WI38 (cell line): ENCODE measurements at regions not wholly inside any gene's neighbourhood (a gene's known extent, or its start where the extent isn't known, plus 50 kb on each side); places are given as distances from the start of the nearest gene placed in this dataset.

Experiments
- H3K4me3 ChIP-seq: 2 replicates; pipeline ENCODE4 v1.5.1; 2011; ENCODE audit warnings: low read depth, mild to moderate bottlenecking, control low read depth, low read length
- TF ChIP-seq, protein P1 (sequence below): IDR thresholded peaks from 2 replicates; pipeline ENCODE4 v1.5.1; 2012; ENCODE audit warnings: low read depth, mild to moderate bottlenecking, control low read depth, low read length

DNA sequence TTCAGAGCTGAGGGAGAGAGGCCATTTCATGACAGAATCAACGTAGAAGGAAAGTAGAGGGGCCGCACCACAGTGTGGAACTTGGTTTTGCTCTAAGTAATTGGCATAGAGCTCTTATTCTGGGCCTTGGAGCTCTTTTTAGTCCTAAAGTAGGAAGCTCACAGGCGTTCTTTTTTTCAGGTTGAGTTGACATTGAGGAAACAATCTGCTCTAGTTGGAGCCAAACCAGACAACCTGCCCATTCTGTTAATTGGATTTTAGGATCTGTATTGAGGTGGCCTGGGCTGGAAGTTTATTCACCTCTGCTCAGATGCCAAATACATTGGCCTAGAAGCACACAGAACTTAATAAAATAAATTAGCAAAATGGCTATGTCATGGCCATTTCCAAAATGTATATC is 1093.9 kb downstream of the ADGRL2 start:
- TF ChIP-seq, protein P1, sequence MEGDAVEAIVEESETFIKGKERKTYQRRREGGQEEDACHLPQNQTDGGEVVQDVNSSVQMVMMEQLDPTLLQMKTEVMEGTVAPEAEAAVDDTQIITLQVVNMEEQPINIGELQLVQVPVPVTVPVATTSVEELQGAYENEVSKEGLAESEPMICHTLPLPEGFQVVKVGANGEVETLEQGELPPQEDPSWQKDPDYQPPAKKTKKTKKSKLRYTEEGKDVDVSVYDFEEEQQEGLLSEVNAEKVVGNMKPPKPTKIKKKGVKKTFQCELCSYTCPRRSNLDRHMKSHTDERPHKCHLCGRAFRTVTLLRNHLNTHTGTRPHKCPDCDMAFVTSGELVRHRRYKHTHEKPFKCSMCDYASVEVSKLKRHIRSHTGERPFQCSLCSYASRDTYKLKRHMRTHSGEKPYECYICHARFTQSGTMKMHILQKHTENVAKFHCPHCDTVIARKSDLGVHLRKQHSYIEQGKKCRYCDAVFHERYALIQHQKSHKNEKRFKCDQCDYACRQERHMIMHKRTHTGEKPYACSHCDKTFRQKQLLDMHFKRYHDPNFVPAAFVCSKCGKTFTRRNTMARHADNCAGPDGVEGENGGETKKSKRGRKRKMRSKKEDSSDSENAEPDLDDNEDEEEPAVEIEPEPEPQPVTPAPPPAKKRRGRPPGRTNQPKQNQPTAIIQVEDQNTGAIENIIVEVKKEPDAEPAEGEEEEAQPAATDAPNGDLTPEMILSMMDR = no peak
- H3K4me3 ChIP-seq = no peak overlapping the region

DNA sequence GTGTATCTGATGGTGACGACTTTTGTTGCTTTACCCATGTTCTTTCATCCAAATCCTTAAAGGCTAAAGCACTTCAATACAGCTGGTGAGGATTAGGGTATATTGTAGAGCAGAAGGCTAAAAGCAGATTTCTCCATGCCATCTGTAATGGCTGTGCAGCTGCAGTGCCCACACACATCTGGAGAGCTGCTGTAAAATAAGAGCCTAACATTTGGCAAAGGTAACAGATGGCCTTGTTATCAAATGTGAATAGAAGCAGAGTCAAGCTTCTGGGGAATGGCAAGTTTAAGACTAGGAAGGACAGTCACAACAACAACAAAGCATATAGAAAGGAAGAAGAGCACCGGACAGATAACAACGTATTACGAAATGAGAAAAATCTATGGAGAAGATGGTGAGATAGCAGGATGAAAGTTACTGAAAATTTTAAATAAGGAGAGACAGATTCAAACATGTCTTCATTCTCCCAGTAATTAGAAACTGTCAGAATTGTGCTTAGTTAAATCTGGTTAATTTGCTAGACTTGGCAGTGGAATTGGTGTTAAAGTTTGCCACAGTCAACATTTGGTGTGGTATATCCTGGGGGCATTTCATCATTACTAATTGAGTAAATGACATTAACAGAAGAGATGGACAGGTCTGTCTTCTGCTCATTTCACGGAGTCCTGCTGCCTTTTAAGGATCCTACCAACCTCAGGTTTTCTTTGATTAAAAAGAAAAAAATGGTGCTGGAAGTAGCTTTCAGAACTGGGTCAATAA is 1093.2 kb downstream of the ADGRL2 start:
- no peak overlapping the region for H3K4me3 ChIP-seq
- TF ChIP-seq, protein P1 = no peak

GRCh38 chr1:82880506-82880905 is 1079.8 kb downstream of the ADGRL2 start:
- TF ChIP-seq, protein P1 = no peak
- no peak overlapping the region for H3K4me3 ChIP-seq

DNA sequence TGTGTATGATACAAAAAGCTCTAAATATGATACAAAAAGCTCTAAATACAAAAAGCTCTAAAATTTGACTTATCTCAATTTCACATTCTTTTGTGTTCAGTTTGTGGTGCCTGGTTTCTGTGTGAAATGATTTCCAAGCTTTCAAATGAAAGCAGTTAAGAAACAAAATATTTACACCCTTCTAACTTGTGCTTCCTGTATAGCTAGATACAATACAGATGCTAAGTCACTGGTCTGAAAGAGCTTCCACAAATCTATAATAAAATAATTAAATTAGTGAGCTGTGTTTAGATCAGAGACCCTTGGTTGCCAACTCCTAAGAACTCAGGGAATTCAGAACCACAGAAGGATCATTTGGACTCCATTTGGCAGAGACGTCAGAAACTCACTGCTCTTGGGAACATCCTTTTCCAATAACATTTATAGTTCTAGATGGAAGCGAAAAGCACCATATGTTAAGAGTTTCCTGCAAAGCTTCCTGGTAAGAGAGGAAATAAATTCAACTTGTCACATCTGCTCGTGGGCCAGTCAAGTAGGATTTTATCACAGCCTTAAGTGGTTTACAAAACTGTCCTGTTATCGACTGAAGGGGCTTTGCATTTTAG is 1079.1 kb downstream of the ADGRL2 start:
- H3K4me3 ChIP-seq = no peak overlapping the region
- TF ChIP-seq, protein P1 = no peak

DNA sequence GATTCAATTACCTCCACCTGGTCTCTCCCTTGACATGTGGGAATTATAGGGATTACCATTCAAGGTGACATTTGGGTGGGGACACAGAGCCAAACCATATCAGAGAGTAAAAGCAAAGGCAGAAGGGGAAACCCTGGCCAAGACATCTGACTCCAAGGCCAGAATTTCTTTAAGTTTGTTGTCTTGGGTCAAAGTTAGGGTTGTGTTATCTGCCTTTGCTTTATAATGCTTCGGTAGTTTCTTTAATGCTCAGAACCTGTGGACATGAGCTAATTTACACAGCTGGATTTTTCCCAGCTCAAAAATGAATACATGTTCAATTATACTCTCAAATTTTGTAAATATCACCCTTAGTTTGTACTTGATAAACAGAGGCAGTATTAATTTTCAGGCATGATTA is 1074.4 kb downstream of the ADGRL2 start:
- H3K4me3 ChIP-seq = no peak overlapping the region
- TF ChIP-seq, protein P1 = no peak

DNA sequence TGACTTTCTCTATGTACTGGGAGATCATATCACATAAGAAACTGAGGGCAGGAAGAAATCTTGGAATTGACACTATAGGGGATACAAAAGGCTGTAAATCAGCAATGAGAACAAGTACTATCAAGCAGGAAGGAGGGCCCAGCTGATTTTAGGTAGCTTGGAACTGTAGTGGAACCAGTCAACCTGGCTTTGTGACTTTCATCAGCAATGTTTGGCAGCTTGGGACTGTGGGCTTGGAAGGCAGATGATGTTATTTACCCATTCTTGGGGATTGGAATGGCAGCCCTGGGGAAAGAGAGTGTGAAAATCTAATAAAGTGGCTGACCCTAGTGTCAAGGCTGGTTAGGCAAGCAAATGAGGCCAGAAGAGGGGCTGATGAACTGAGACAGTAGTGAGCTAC is 1073.3 kb downstream of the ADGRL2 start:
- TF ChIP-seq, protein P1 = no peak

GRCh38 chr1:82870332-82870731 is 1069.6 kb downstream of the ADGRL2 start:
- TF ChIP-seq, protein P1 = no peak
- no peak overlapping the region for H3K4me3 ChIP-seq

More for the DNA sequence above, 1073.3 kb downstream of the ADGRL2 start:
- H3K4me3 ChIP-seq = no peak overlapping the region
